ENCODE measurements at regions not wholly inside any gene's neighbourhood (a gene's known extent, or its start where the extent isn't known, plus 50 kb on each side); places are given as distances from the start of the nearest gene placed in this dataset.
A peak's percentile ranks its signal among the peaks of the same experiment; 100 is the strongest.

- no peak for TF ChIP-seq CTCF (IDR thresholded peaks at IDR 0.05; ENCODE audit: low read depth, low read length)
- Histone ChIP-seq H3K27me3 (peaks cover 53% of the 10 kb centered on the region), H3K9me3 (ENCODE audit: low read depth) (no peaks in the 10 kb centered on the region), H3K36me3 (no peaks in the 10 kb centered on the region), H3K27ac (no peak overlapping the region), H3K4me3 (no peak overlapping the region), H3K4me1 (ENCODE audit: low read depth) (no peaks in the 10 kb centered on the region)
- DNase-seq (ENCODE audit: low read depth in 1 of 2, low spot score in 1 of 2): no peak
These were observed 100.2 kb downstream of the MRM1 start for GRCh38 chr17:36701429-36702099.

GRCh38 chr17:36702636-36703035 is 101.3 kb downstream of the MRM1 start:
- Histone ChIP-seq H3K27ac (no peak overlapping the region), H3K9me3 (ENCODE audit: low read depth) (no peaks in the 10 kb centered on the region), H3K36me3 (no peaks in the 10 kb centered on the region), H3K4me1 (ENCODE audit: low read depth) (no peaks in the 10 kb centered on the region), H3K4me3 (no peak overlapping the region), H3K27me3 (peaks cover 53% of the 10 kb centered on the region)
- TF ChIP-seq CTCF (IDR thresholded peaks at IDR 0.05; ENCODE audit: low read depth, low read length): no peak
- DNase-seq (ENCODE audit: low read depth in 1 of 2, low spot score in 1 of 2): no peak

GRCh38 chr17:36703860-36704266 is 102.5 kb downstream of the MRM1 start:
- H3K9me3 ChIP-seq (ENCODE audit: low read depth): no peaks in the 10 kb centered on the region
- peak; percentile 55 to 88 for DNase-seq (ENCODE audit: low read depth in 1 of 2, low spot score in 1 of 2)
- no peaks in the 10 kb centered on the region for H3K36me3 ChIP-seq
- no peak for TF ChIP-seq CTCF (IDR thresholded peaks at IDR 0.05; ENCODE audit: low read depth, low read length)
- no peaks in the 10 kb centered on the region for H3K4me1 ChIP-seq (ENCODE audit: low read depth)
- no peak overlapping the region for H3K27ac ChIP-seq
- H3K27me3 ChIP-seq: peaks cover 53% of the 10 kb centered on the region
- no peak overlapping the region for H3K4me3 ChIP-seq

GRCh38 chr17:36705283-36705795 is 104.0 kb downstream of the MRM1 start:
- H3K4me3 ChIP-seq: no peak overlapping the region
- H3K36me3 ChIP-seq: no peaks in the 10 kb centered on the region
- no peaks in the 10 kb centered on the region for H3K9me3 ChIP-seq (ENCODE audit: low read depth)
- peaks cover 42% of the 10 kb centered on the region for H3K27me3 ChIP-seq
- TF ChIP-seq CTCF (IDR thresholded peaks at IDR 0.05; ENCODE audit: low read depth, low read length): no peak
- no peak overlapping the region for H3K27ac ChIP-seq
- no peaks in the 10 kb centered on the region for H3K4me1 ChIP-seq (ENCODE audit: low read depth)
- DNase-seq (ENCODE audit: low read depth in 1 of 2, low spot score in 1 of 2): no peak

- Histone ChIP-seq H3K27me3 (peaks cover 36% of the 10 kb centered on the region), H3K4me3 (no peak overlapping the region), H3K27ac (no peak overlapping the region), H3K36me3 (no peaks in the 10 kb centered on the region), H3K9me3 (ENCODE audit: low read depth) (no peaks in the 10 kb centered on the region), H3K4me1 (ENCODE audit: low read depth) (no peaks in the 10 kb centered on the region)
- DNase-seq (ENCODE audit: low read depth in 1 of 2, low spot score in 1 of 2): peak; percentile 44 to 72
- TF ChIP-seq CTCF (IDR thresholded peaks at IDR 0.05; ENCODE audit: low read depth, low read length): peak; percentile 62
These were observed 104.7 kb downstream of the MRM1 start for GRCh38 chr17:36705874-36706731.

Data from cardiac muscle cell (in vitro differentiated cells and primary cell).